Smooth muscle cell (in vitro differentiated cells): ENCODE measurements at regions not wholly inside any gene's neighbourhood (a gene's known extent, or its start where the extent isn't known, plus 50 kb on each side); places are given as distances from the start of the nearest gene placed in this dataset.

ENCODE experiments used
- DNase-seq: peaks from one replicate; lab custom pipeline; 2025; ENCODE audit not compliant: unreplicated experiment; lab: John Stamatoyannopoulos, UW
- H2AFZ ChIP-seq: fragments of 200-600 bp; sonication (generic); 2 replicates; pipeline ENCODE4 v1.6.0; 2016; ENCODE audit warnings: antibody characterized with exemption, low read depth, mild to moderate bottlenecking
- H3F3A ChIP-seq: fragments of 200-600 bp; sonication (generic); 2 replicates; pipeline ENCODE4 v1.6.0; 2017; ENCODE audit warnings: antibody characterized with exemption, low read depth
- H3K27ac ChIP-seq: fragments of 200-600 bp; sonication (generic); 2 replicates; pipeline ENCODE4 v1.5.1; 2016; ENCODE audit warnings: low read depth, mild to moderate bottlenecking
- H3K27me3 ChIP-seq: fragments of 200-600 bp; sonication (generic); 2 replicates; pipeline ENCODE4 v1.6.1; 2016; ENCODE audit warnings: low read depth, mild to moderate bottlenecking
- H3K36me3 ChIP-seq: fragments of 200-600 bp; sonication (generic); 2 replicates; pipeline ENCODE4 v1.5.1; 2016; ENCODE audit warnings: low read depth
- H3K4me1 ChIP-seq: fragments of 200-600 bp; sonication (generic); 2 replicates; pipeline ENCODE4 v1.5.1; 2016; ENCODE audit warnings: low read depth
- H3K4me2 ChIP-seq: fragments of 200-600 bp; sonication (generic); 2 replicates; pipeline ENCODE4 v1.6.0; 2016; ENCODE audit warnings: mild to moderate bottlenecking
- H3K4me3 ChIP-seq: fragments of 200-600 bp; sonication (generic); 2 replicates; pipeline ENCODE4 v1.5.1; 2016; ENCODE audit warnings: mild to moderate bottlenecking
- H3K79me2 ChIP-seq: fragments of 200-600 bp; sonication (generic); 2 replicates; pipeline ENCODE4 v1.6.0; 2016; ENCODE audit warnings: low read depth, mild to moderate bottlenecking
- H3K9ac ChIP-seq: fragments of 200-600 bp; sonication (generic); 2 replicates; pipeline ENCODE4 v1.6.0; 2016; ENCODE audit warnings: low read depth
- H3K9me3 ChIP-seq: fragments of 200-600 bp; sonication (generic); replicated peaks from 2 replicates; pipeline ENCODE4 v1.5.1; 2016; ENCODE audit warnings: low read depth
- H4K20me1 ChIP-seq: fragments of 200-600 bp; sonication (generic); 2 replicates; pipeline ENCODE4 v1.6.0; 2016; ENCODE audit warnings: low read depth
- WGBS: methylation state at CpG from one replicate; pipeline ENCODE4 v1.1.7; 2016; ENCODE audit warnings: low lambda C conversion rate; 5-methylcytosine and 5-hydroxymethylcytosine counted together
- TF ChIP-seq, protein P1 (sequence below): fragments of 200-600 bp; sonication (generic); IDR thresholded peaks from 2 replicates; pipeline ENCODE4 v1.5.1; 2017; ENCODE audit warnings: borderline replicate concordance, mild to moderate bottlenecking, antibody characterized with exemption; ENCODE audit not compliant: insufficient read depth, poor library complexity, severe bottlenecking

GRCh38 chr4:14675279-14675985 is 326.8 kb upstream of the CPEB2 start:
- no peaks in the 10 kb centered on the region for H3K27me3 ChIP-seq
- H3K9me3 ChIP-seq, result no peaks in the 10 kb centered on the region
- no peak overlapping the region for H2AFZ ChIP-seq
- TF ChIP-seq, protein P1, sequence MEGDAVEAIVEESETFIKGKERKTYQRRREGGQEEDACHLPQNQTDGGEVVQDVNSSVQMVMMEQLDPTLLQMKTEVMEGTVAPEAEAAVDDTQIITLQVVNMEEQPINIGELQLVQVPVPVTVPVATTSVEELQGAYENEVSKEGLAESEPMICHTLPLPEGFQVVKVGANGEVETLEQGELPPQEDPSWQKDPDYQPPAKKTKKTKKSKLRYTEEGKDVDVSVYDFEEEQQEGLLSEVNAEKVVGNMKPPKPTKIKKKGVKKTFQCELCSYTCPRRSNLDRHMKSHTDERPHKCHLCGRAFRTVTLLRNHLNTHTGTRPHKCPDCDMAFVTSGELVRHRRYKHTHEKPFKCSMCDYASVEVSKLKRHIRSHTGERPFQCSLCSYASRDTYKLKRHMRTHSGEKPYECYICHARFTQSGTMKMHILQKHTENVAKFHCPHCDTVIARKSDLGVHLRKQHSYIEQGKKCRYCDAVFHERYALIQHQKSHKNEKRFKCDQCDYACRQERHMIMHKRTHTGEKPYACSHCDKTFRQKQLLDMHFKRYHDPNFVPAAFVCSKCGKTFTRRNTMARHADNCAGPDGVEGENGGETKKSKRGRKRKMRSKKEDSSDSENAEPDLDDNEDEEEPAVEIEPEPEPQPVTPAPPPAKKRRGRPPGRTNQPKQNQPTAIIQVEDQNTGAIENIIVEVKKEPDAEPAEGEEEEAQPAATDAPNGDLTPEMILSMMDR, result no peak
- no peak overlapping the region for H3K4me2 ChIP-seq
- H3K4me3 ChIP-seq, result no peak overlapping the region
- no peaks in the 10 kb centered on the region for H3K4me1 ChIP-seq
- no peaks in the 10 kb centered on the region for H3F3A ChIP-seq
- no peak overlapping the region for H3K27ac ChIP-seq
- H3K36me3 ChIP-seq, result no peaks in the 10 kb centered on the region
- H3K9ac ChIP-seq, result no peak overlapping the region
- 84% methylated on average over 3 of the region's 3 CpGs for WGBS
- no peak for DNase-seq
- no peaks in the 10 kb centered on the region for H3K79me2 ChIP-seq
- H4K20me1 ChIP-seq, result no peaks in the 10 kb centered on the region

DNA sequence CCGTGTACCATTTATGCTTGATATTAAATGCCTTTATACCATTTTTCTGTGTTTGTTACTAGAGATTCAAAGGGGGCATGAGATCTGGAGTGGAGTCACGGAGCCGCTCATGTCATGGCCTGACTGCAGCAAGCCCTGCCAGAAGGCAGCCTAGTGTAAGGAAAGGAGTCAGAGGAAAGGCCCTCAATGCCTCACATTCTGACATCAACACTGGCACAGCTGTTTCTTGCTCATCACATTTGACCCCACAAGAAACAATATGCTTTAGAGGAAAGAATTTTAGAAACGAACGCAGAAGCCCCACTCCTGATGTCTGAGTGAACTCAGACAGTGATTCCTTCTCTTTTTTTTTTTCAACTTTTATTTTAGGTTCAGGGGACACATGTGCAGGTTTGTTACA is 322.4 kb upstream of the CPEB2 start:
- Histone ChIP-seq H3K27ac (no peak overlapping the region), H3K36me3 (no peaks in the 10 kb centered on the region), H3K79me2 (no peaks in the 10 kb centered on the region), H3K9me3 (no peaks in the 10 kb centered on the region), H3K27me3 (no peaks in the 10 kb centered on the region), H3K9ac (no peak overlapping the region), H3K4me3 (no peak overlapping the region), H3K4me1 (no peaks in the 10 kb centered on the region), H3F3A (no peaks in the 10 kb centered on the region), H4K20me1 (no peaks in the 10 kb centered on the region), H3K4me2 (no peak overlapping the region), H2AFZ (no peak overlapping the region)
- 96% methylated on average over 5 of the region's 5 CpGs for WGBS
- DNase-seq, result no peak
- TF ChIP-seq, protein P1, result no peak

DNA sequence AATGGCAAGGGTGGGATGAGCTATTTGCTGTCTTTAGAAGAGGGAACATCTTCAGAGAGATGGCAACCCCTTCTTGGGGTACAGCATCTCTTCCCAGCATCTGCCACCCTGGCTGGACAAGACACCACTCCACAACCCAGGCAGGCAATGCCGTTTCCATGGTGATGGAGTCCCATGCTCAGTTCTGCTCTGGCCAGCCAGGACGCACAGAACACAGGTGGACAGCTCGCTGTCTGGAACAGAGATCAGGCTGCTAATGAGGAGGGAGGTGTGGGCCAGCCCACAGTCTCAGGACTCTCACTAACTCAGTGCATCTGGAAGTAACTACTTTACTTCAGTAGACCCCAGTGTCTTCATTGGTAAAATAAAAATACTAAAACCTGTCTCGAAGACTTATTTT is 321.0 kb upstream of the CPEB2 start:
- Histone ChIP-seq H3K27me3 (no peaks in the 10 kb centered on the region), H3F3A (no peaks in the 10 kb centered on the region), H4K20me1 (no peaks in the 10 kb centered on the region), H3K9me3 (no peaks in the 10 kb centered on the region), H3K9ac (no peak overlapping the region), H2AFZ (no peak overlapping the region), H3K36me3 (no peaks in the 10 kb centered on the region), H3K4me2 (no peak overlapping the region), H3K79me2 (no peaks in the 10 kb centered on the region), H3K4me3 (no peak overlapping the region), H3K27ac (no peak overlapping the region), H3K4me1 (no peaks in the 10 kb centered on the region)
- DNase-seq, result no peak
- 68% methylated on average over 4 of the region's 4 CpGs for WGBS
- TF ChIP-seq, protein P1, result no peak

DNA sequence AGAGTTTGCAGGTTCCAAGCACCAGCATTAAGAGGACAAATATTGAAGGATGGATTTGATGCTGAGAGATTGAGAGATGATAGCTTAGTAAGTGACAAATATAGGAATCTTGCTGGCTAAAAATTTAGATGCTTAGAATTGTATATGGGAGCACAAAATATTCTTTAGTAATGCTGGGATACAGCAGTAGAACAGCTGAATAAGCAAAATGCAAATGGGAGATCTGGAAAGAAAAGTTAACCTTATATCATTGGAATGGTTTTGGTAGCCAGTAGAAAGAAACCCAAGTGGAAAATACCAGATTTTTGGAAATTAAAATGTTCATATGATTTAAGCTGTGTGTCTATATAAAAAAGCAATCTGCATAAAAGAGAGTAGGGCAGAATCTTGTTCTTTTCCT is 308.6 kb upstream of the CPEB2 start:
- Histone ChIP-seq H3K27me3 (no peaks in the 10 kb centered on the region), H3K27ac (no peak overlapping the region)

More for the DNA sequence above, 308.6 kb upstream of the CPEB2 start:
- no peaks in the 10 kb centered on the region for H3K9me3 ChIP-seq
- no peaks in the 10 kb centered on the region for H3F3A ChIP-seq
- no peaks in the 10 kb centered on the region for H4K20me1 ChIP-seq
- no peak overlapping the region for H3K4me2 ChIP-seq
- TF ChIP-seq, protein P1, result no peak
- no peak overlapping the region for H2AFZ ChIP-seq
- no peak overlapping the region for H3K4me3 ChIP-seq
- H3K36me3 ChIP-seq, result no peaks in the 10 kb centered on the region
- H3K79me2 ChIP-seq, result no peaks in the 10 kb centered on the region
- no peaks in the 10 kb centered on the region for H3K4me1 ChIP-seq
- H3K9ac ChIP-seq, result no peak overlapping the region
- DNase-seq, result no peak
